ENCODE measurements at regions not wholly inside any gene's neighbourhood (a gene's known extent, or its start where the extent isn't known, plus 50 kb on each side); places are given as distances from the start of the nearest gene placed in this dataset.
A peak's percentile ranks its signal among the peaks of the same experiment; 100 is the strongest.

- H3K4me3 ChIP-seq: no peak overlapping the region
- no peak overlapping the region for H3K27ac ChIP-seq
- no peaks in the 10 kb centered on the region for H3K27me3 ChIP-seq
- H3K4me1 ChIP-seq: peaks cover 10% of the 10 kb centered on the region
- WGBS: 83% methylated on average over 3 of the region's 3 CpGs
- no peaks in the 10 kb centered on the region for H3K36me3 ChIP-seq
- no peak for DNase-seq (ENCODE audit: low spot score in 2 of 2)
- TF ChIP-seq CTCF (IDR thresholded peaks at IDR 0.05) (no peak), POLR2AphosphoS5 (IDR thresholded peaks at IDR 0.05) (no peak), EP300 (IDR thresholded peaks at IDR 0.05) (no peak), POLR2A (IDR thresholded peaks at IDR 0.05) (no peak)
- H3K9me3 ChIP-seq: no peaks in the 10 kb centered on the region
Measured at GRCh38 chr1:232579958-232580941, 49.7 kb downstream of the SIPA1L2 start.

- Histone ChIP-seq H3K27me3 (no peaks in the 10 kb centered on the region), H3K4me3 (no peak overlapping the region), H3K9me3 (no peaks in the 10 kb centered on the region), H3K27ac (no peak overlapping the region), H3K4me1 (peaks cover 15% of the 10 kb centered on the region), H3K36me3 (no peaks in the 10 kb centered on the region)
- DNase-seq (ENCODE audit: low spot score in 2 of 2): no peak
- no peak for TF ChIP-seq CTCF (IDR thresholded peaks at IDR 0.05)
- no peak for TF ChIP-seq POLR2A (IDR thresholded peaks at IDR 0.05)
- no peak for TF ChIP-seq EP300 (IDR thresholded peaks at IDR 0.05)
- TF ChIP-seq POLR2AphosphoS5 (IDR thresholded peaks at IDR 0.05): no peak
- 76% methylated on average over 1 of the region's 1 CpG for WGBS
Measured at GRCh38 chr1:232579466-232579865, 50.5 kb downstream of the SIPA1L2 start.

DNA sequence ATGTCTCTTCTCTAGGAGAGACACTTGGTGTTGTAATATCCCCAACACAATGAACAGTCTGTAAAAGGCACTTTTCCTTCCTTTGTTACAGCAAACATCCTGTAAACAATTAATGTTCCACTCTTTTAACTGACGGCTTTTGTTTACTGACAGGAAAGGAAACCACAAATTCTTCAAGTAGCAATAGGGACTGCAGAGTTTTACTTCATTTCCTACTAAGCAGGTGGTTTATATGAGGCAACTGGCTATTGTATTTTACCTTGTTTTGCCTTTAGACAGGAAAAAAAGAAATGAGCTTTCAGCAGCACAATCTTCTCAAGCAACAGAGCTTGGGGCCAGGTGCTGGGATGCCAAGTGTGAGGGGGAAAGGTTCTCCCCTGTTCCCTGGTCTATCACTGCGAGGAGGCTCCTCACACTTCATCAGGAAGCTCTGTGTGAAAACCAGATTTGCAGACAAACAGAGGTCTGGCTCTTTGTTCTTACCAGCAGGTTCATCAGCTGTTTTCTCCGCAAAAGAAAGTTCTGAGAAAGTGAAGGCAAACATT lies 51.2 kb downstream of the SIPA1L2 start:
- Histone ChIP-seq H3K4me3 (no peak overlapping the region), H3K9me3 (no peaks in the 10 kb centered on the region), H3K27me3 (no peaks in the 10 kb centered on the region), H3K4me1 (peaks cover 15% of the 10 kb centered on the region), H3K36me3 (no peaks in the 10 kb centered on the region), H3K27ac (peak overlapping the region; percentile 17)
- no peak for DNase-seq (ENCODE audit: low spot score in 2 of 2)
- 62% methylated on average over 3 of the region's 3 CpGs for WGBS
- TF ChIP-seq POLR2A (IDR thresholded peaks at IDR 0.05) (no peak), POLR2AphosphoS5 (IDR thresholded peaks at IDR 0.05) (no peak), EP300 (IDR thresholded peaks at IDR 0.05) (no peak), CTCF (IDR thresholded peaks at IDR 0.05) (no peak)

DNA sequence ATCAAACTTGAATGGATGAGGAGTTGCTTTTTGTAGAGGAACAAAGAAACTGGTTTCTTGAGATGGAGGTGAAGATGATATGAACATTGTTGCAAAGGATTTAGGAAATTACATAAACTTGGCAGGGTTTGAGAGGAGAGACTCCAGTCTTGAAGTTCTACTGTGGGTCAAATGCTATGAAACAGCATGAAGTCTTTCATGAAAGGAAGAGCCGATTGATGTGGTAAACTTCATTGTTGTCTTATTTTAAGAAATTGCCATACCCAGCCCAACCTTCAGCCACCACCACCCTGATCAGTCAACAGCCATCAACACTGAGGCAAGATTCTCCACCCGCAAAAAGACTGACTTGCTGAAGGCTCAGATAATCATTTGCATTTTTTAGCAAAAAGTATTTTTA lies 52.2 kb downstream of the SIPA1L2 start:
- WGBS: 77% methylated on average over 2 of the region's 2 CpGs
- Histone ChIP-seq H3K9me3 (no peaks in the 10 kb centered on the region), H3K27ac (no peak overlapping the region), H3K27me3 (no peaks in the 10 kb centered on the region), H3K36me3 (no peaks in the 10 kb centered on the region), H3K4me1 (peaks cover 15% of the 10 kb centered on the region), H3K4me3 (no peak overlapping the region)
- no peak for TF ChIP-seq POLR2A (IDR thresholded peaks at IDR 0.05)
- no peak for TF ChIP-seq EP300 (IDR thresholded peaks at IDR 0.05)
- no peak for TF ChIP-seq POLR2AphosphoS5 (IDR thresholded peaks at IDR 0.05)
- TF ChIP-seq CTCF (IDR thresholded peaks at IDR 0.05): no peak
- DNase-seq (ENCODE audit: low spot score in 2 of 2): no peak

- H3K4me3 ChIP-seq: no peak overlapping the region
- H3K36me3 ChIP-seq: no peaks in the 10 kb centered on the region
- WGBS: 72% methylated on average over 8 of the region's 8 CpGs
- H3K27ac ChIP-seq: no peak overlapping the region
- H3K9me3 ChIP-seq: no peaks in the 10 kb centered on the region
- no peak for TF ChIP-seq CTCF (IDR thresholded peaks at IDR 0.05)
- no peak for TF ChIP-seq EP300 (IDR thresholded peaks at IDR 0.05)
- no peak for TF ChIP-seq POLR2AphosphoS5 (IDR thresholded peaks at IDR 0.05)
- TF ChIP-seq POLR2A (IDR thresholded peaks at IDR 0.05): no peak
- no peaks in the 10 kb centered on the region for H3K27me3 ChIP-seq
- H3K4me1 ChIP-seq: peaks cover 15% of the 10 kb centered on the region
- DNase-seq (ENCODE audit: low spot score in 2 of 2): no peak
Measured at GRCh38 chr1:232576537-232576936, 53.4 kb downstream of the SIPA1L2 start.
